ENCODE measurements at regions not wholly inside any gene's neighbourhood (a gene's known extent, or its start where the extent isn't known, plus 50 kb on each side); places are given as distances from the start of the nearest gene placed in this dataset.

GRCh38 chr5:135249658-135250057, 149.4 kb downstream of the MACROH2A1 start:
- H3K79me2 ChIP-seq (ENCODE audit: control insufficient read depth, insufficient read depth, low read length), result no peaks in the 10 kb centered on the region
- TF ChIP-seq CTCF (IDR thresholded peaks at IDR 0.05; ENCODE audit: extremely low read depth in 1 of 2, insufficient read depth in 1 of 2, low read depth in 1 of 2, low read length in 2 of 2), result no peak
- TF ChIP-seq POLR2A (IDR thresholded peaks at IDR 0.05; ENCODE audit: low read depth, low read length), result no peak
- H3K9ac ChIP-seq (replicated peaks; ENCODE audit: extremely low read depth, insufficient read depth, low read length), result no peak overlapping the region
- ChIA-PET POLR2A (no interaction called here), CTCF (no interaction called here)
- H3K36me3 ChIP-seq (ENCODE audit: control insufficient read depth in 2 of 2, extremely low read depth in 1 of 2, insufficient read depth in 2 of 2, low read length in 2 of 2), result no peaks in the 10 kb centered on the region
- H3K9me1 ChIP-seq (replicated peaks; ENCODE audit: control insufficient read depth, extremely low read depth, insufficient read depth, low read length), result no peaks in the 10 kb centered on the region
- no peaks in the 10 kb centered on the region for H4K20me1 ChIP-seq (replicated peaks; ENCODE audit: control insufficient read depth, extremely low read depth, insufficient read depth, low read length)
- no peak overlapping the region for H2AFZ ChIP-seq (ENCODE audit: low read depth, low read length)
- dilution Hi-C loops (cut with MboI; ENCODE audit: extremely low pct_ligation_motif_present, low sequenced_read_pairs) (no loop called here), intact Hi-C loops (cut with micrococcal nuclease) (no loop called here)
- H3K9me3 ChIP-seq (replicated peaks; ENCODE audit: control insufficient read depth, insufficient read depth, low read length), result no peaks in the 10 kb centered on the region
- H3K4me3 ChIP-seq (replicated peaks in 1 of 3; ENCODE audit: insufficient read depth in 1 of 3, low read depth in 1 of 3, low read length in 3 of 3), result no peak overlapping the region
- H3K27ac ChIP-seq (ENCODE audit: insufficient read depth, low read depth, low read length), result no peak overlapping the region
- FAIRE-seq (no peak), DNase-seq (ENCODE audit: low read depth, low spot score) (no peak)
- no peaks in the 10 kb centered on the region for H3K27me3 ChIP-seq (ENCODE audit: control insufficient read depth in 2 of 2, insufficient read depth in 2 of 2, low read length in 2 of 2)
- no peak overlapping the region for H3K4me2 ChIP-seq (ENCODE audit: insufficient read depth, low read length)
- H3K4me1 ChIP-seq (ENCODE audit: control insufficient read depth, extremely low read depth, insufficient read depth, low read length), result peaks cover 18% of the 10 kb centered on the region
- no TSS peak for BruUV-seq (replicated peaks)

- peaks cover 18% of the 10 kb centered on the region for H3K4me1 ChIP-seq (ENCODE audit: control insufficient read depth, extremely low read depth, insufficient read depth, low read length)
- BruUV-seq (replicated peaks), result no TSS peak
- no peak overlapping the region for H3K4me3 ChIP-seq (replicated peaks in 1 of 3; ENCODE audit: insufficient read depth in 1 of 3, low read depth in 1 of 3, low read length in 3 of 3)
- no peak for TF ChIP-seq MAX (IDR thresholded peaks at IDR 0.05; ENCODE audit: insufficient read depth, insufficient read length)
- no peak overlapping the region for H2AFZ ChIP-seq (ENCODE audit: low read depth, low read length)
- dilution Hi-C loops (cut with MboI; ENCODE audit: extremely low pct_ligation_motif_present, low sequenced_read_pairs) (no loop called here), intact Hi-C loops (cut with micrococcal nuclease) (no loop called here)
- H3K36me3 ChIP-seq (ENCODE audit: control insufficient read depth in 2 of 2, extremely low read depth in 1 of 2, insufficient read depth in 2 of 2, low read length in 2 of 2), result no peaks in the 10 kb centered on the region
- FAIRE-seq, result no peak
- no peak overlapping the region for H3K9ac ChIP-seq (replicated peaks; ENCODE audit: extremely low read depth, insufficient read depth, low read length)
- DNase-seq (ENCODE audit: low read depth, low spot score), result no peak
- no peaks in the 10 kb centered on the region for H3K27me3 ChIP-seq (ENCODE audit: control insufficient read depth in 2 of 2, insufficient read depth in 2 of 2, low read length in 2 of 2)
- no peaks in the 10 kb centered on the region for H3K79me2 ChIP-seq (ENCODE audit: control insufficient read depth, insufficient read depth, low read length)
- H3K9me3 ChIP-seq (replicated peaks; ENCODE audit: control insufficient read depth, insufficient read depth, low read length), result no peaks in the 10 kb centered on the region
- ChIA-PET CTCF (no interaction called here), POLR2A (no interaction called here)
- H4K20me1 ChIP-seq (replicated peaks; ENCODE audit: control insufficient read depth, extremely low read depth, insufficient read depth, low read length), result no peaks in the 10 kb centered on the region
- no peaks in the 10 kb centered on the region for H3K9me1 ChIP-seq (replicated peaks; ENCODE audit: control insufficient read depth, extremely low read depth, insufficient read depth, low read length)
- no peak overlapping the region for H3K27ac ChIP-seq (ENCODE audit: insufficient read depth, low read depth, low read length)
- no peak overlapping the region for H3K4me2 ChIP-seq (ENCODE audit: insufficient read depth, low read length)
Measured at GRCh38 chr5:135248801-135249231, 150.2 kb downstream of the MACROH2A1 start.
